Stimulated activated naive CD4-positive, alpha-beta T cell (primary cell): ENCODE measurements at regions not wholly inside any gene's neighbourhood (a gene's known extent, or its start where the extent isn't known, plus 50 kb on each side); places are given as distances from the start of the nearest gene placed in this dataset.
"Not testable (repeated sequence)": the region's sequence is repeated elsewhere in the genome, so short reads cannot be mapped to it uniquely, and the experiment has no call there.

ENCODE experiments used
- DNase-seq, 6 experiments: peaks; one replicate each; lab custom pipeline; 2025; lab: John Stamatoyannopoulos, UW

GRCh38 chr17:72472853-72473390 is 352.1 kb downstream of the SOX9 start:
- DNase-seq: not testable (repeated sequence)

GRCh38 chr17:72474243-72474642 is 353.4 kb downstream of the SOX9 start:
- no peak for DNase-seq

- no peak for DNase-seq
Measured at GRCh38 chr17:72474719-72475477, 354.1 kb downstream of the SOX9 start.

- no peak for DNase-seq
Measured at GRCh38 chr17:72476134-72476533, 355.3 kb downstream of the SOX9 start.

- no peak for DNase-seq
Measured at GRCh38 chr17:72476575-72476986, 355.8 kb downstream of the SOX9 start.

- no peak for DNase-seq
Measured at GRCh38 chr17:72477491-72477890, 356.7 kb downstream of the SOX9 start.

GRCh38 chr17:72479113-72479512 is 358.3 kb downstream of the SOX9 start:
- DNase-seq: no peak

GRCh38 chr17:72481572-72481971 is 360.8 kb downstream of the SOX9 start:
- no peak for DNase-seq

- DNase-seq: no peak
Measured at GRCh38 chr17:72485596-72485995, 364.8 kb downstream of the SOX9 start.

GRCh38 chr17:72486806-72487205 is 366.0 kb downstream of the SOX9 start:
- DNase-seq: no peak

GRCh38 chr17:72487731-72488494 is 367.1 kb downstream of the SOX9 start:
- DNase-seq: no peak

- DNase-seq: no peak
Measured at GRCh38 chr17:72488555-72489271, 367.9 kb downstream of the SOX9 start.

GRCh38 chr17:72489272-72489641 is 368.4 kb downstream of the SOX9 start:
- DNase-seq: no peak

GRCh38 chr17:72491102-72491501 is 370.3 kb downstream of the SOX9 start:
- no peak for DNase-seq

- DNase-seq: no peak
Measured at GRCh38 chr17:72492494-72492893, 371.7 kb downstream of the SOX9 start.

- no peak for DNase-seq
Measured at GRCh38 chr17:72492941-72493340, 372.1 kb downstream of the SOX9 start.

- no peak for DNase-seq
Measured at GRCh38 chr17:72494566-72494965, 373.7 kb downstream of the SOX9 start.

- no peak for DNase-seq
Measured at GRCh38 chr17:72496461-72496860, 375.6 kb downstream of the SOX9 start.

GRCh38 chr17:72497915-72498314 is 377.1 kb downstream of the SOX9 start:
- DNase-seq: no peak

- no peak for DNase-seq
Measured at GRCh38 chr17:72498364-72499210, 377.8 kb downstream of the SOX9 start.
